ENCODE measurements at regions not wholly inside any gene's neighbourhood (a gene's known extent, or its start where the extent isn't known, plus 50 kb on each side); places are given as distances from the start of the nearest gene placed in this dataset.
"Not testable (repeated sequence)": the region's sequence is repeated elsewhere in the genome, so short reads cannot be mapped to it uniquely, and the experiment has no call there.

DNA sequence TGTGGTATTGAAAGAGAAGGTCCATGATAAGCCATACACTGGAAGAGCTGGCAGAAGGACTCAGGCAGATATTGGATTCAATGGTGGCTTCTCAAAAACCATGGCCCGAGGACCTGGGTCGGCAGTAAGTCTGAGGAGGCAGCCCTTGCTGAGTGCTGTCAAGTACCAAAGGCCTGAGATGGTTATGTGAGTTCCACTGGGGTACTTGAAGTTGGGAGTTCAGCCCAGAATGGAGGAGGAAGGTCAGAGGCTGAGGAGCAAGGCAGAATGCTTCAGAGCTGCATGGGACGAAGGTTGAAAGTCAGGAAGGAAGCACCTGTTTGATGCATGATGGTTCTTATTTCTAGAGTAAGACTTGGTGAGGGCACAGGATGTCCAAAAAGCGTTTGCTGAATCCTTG is 194.9 kb downstream of the DIRAS2 start:
- DNase-seq (ENCODE audit: low read depth, low spot score), result no peak

- DNase-seq (ENCODE audit: low read depth, low spot score), result no peak
Measured at GRCh38 chr9:90449213-90449925, 193.3 kb downstream of the DIRAS2 start.

DNA sequence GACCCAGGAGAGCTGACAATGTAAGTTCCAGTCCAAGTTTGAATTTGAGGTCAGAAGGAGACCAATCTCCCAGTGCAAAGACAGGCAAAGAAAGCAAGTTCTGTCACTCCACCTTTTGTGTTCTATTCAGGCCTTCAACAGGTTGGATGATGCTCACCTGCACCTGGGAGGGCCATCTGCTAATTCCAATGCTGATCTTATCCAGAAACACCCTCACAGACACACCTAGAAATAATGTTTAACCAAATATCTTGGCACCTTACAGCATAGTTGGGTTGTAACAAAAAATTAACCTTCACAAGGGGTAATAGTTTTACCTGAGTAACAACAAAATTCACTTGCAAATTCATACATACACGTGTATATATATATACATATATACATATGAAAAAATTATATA is 190.8 kb downstream of the DIRAS2 start:
- DNase-seq (ENCODE audit: low read depth, low spot score), result no peak

DNA sequence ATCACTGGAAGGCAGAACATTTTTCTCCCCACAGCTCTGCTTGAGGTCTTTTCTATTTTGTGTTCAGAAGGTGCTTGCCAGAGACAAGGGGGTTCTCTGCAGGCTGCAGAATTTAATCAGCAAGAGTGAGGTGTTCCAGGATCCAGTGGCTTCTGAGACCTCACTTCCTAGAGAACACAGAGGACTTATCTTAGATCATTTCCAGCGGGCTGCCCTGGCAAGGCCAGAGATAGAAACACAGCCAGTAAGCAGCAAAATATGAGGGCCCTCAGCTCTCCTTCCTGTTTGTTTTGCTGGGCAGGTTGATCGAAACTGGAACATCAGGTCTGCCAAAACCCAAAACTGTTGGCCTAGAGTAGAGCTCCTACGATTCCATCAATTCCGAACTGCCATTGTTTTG is 187.3 kb downstream of the DIRAS2 start:
- no peak for DNase-seq (ENCODE audit: low read depth, low spot score)

- DNase-seq (ENCODE audit: low read depth, low spot score), result no peak
Measured at GRCh38 chr9:90457386-90458190, 185.0 kb downstream of the DIRAS2 start.

DNA sequence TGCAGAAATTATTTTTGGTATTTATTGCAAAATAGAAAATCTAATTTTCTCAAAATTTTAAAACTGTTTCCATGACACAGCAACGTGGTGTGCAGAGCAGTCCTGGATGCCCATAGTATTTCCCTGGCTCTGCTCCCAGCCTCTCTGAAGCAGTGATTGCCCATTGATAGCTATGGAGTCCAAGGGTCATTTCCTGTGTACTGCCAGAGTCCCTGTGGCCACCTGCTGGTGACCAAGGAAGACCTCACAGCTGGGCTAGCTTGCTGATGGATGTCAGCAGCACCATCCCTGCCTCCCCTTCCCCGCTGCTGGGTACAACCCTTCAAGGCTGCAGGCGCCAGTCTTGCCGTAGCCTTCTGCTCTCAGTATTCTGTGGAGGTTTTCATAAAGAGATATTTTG is 184.1 kb downstream of the DIRAS2 start:
- no peak for DNase-seq (ENCODE audit: low read depth, low spot score)

GRCh38 chr9:90459321-90459720 is 183.3 kb downstream of the DIRAS2 start:
- no peak for DNase-seq (ENCODE audit: low read depth, low spot score)

- no peak for DNase-seq (ENCODE audit: low read depth, low spot score)
Measured at GRCh38 chr9:90460220-90460619, 182.4 kb downstream of the DIRAS2 start.

- no peak for DNase-seq (ENCODE audit: low read depth, low spot score)
Measured at GRCh38 chr9:90464978-90465377, 177.6 kb downstream of the DIRAS2 start.

DNA sequence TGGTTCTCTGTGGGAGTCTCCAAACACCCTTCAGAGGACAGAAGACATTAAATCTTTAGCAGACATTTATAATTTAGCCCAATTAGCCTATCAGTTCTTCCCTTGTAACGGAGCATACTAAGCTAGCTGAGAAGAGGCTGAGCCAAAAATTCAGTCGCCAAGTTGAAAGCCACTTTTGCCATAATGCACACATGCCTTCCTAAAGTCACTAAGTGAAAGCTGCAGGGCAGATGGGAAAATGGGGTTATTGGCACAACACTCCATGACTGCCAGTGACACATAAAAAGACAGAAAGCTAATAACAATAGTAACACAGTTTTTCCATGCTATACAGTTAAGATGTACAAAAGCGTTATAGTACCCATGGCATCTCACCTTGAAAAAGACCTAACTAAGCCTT is 176.2 kb downstream of the DIRAS2 start:
- DNase-seq (ENCODE audit: low read depth, low spot score), result no peak

DNA sequence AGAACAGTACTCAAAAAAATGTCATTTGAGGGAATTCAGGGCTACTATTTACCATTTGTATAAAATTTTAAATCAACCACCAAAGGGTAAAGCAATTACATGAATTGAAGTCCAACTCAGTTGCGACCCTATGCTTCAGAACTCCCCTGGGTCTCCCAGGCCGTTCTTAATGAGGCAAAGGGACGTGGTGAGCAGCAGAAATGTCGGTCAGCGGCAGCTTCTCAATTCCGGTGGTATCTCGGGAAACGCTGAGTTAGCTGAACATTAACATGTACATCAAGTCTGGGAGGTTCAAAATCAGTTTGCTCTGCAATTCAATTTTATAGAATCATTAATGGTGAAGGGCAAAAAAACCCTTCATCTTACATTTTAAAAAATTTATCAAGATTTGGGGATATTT is 173.2 kb downstream of the DIRAS2 start:
- DNase-seq (ENCODE audit: low read depth, low spot score), result no peak

- DNase-seq (ENCODE audit: low read depth, low spot score), result no peak
Measured at GRCh38 chr9:90469865-90470387, 172.7 kb downstream of the DIRAS2 start.

- no peak for DNase-seq (ENCODE audit: low read depth, low spot score)
Measured at GRCh38 chr9:90476058-90476457, 166.6 kb downstream of the DIRAS2 start.

GRCh38 chr9:90477535-90477934 is 165.1 kb downstream of the DIRAS2 start:
- no peak for DNase-seq (ENCODE audit: low read depth, low spot score)

DNA sequence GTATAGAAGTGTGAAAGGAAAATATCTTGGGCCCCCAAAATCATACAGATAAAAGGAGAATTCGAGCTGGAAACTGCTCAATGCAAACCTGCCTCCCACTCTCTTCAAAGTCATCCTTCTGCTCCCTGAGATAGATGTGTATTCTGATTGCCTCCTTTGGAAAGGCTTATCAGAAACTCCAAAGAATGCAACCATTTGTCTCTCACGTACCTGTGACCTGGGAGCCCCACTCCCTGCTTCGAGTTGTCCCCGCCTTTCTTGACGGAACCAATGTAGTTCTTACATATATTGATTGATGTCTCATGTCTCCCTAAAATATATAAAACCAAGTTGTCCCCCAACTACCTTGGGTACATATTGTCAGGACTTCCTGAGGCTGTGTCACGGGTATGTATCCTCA is 163.8 kb downstream of the DIRAS2 start:
- no peak for DNase-seq (ENCODE audit: low read depth, low spot score)

GRCh38 chr9:90485028-90485427 is 157.6 kb downstream of the DIRAS2 start:
- no peak for DNase-seq (ENCODE audit: low read depth, low spot score)

GRCh38 chr9:90489066-90489465 is 153.6 kb downstream of the DIRAS2 start:
- DNase-seq (ENCODE audit: low read depth, low spot score), result no peak

DNA sequence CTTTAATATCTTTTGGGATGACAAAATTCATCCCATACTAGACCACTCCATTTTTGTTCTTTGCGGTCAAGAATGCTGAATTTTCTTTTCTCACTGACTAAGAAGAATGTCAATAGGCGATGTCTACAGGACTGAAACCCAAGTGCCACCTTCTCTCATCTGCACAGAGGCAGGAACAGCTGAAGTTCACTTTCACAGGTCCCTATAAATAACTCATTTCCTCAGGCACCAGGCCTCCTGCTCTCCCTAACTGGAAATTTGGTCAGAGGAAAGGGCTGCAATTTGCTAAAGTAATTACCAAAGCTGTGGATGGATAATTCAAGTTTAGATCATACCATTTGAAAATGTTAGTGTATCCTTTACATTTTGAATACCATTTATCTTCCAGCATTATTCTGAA is 142.9 kb downstream of the DIRAS2 start:
- DNase-seq (ENCODE audit: low read depth, low spot score), result no peak

GRCh38 chr9:90502134-90502533 is 140.5 kb downstream of the DIRAS2 start:
- no peak for DNase-seq (ENCODE audit: low read depth, low spot score)

GRCh38 chr9:90504486-90504885 is 138.1 kb downstream of the DIRAS2 start:
- no peak for DNase-seq (ENCODE audit: low read depth, low spot score)

DNA sequence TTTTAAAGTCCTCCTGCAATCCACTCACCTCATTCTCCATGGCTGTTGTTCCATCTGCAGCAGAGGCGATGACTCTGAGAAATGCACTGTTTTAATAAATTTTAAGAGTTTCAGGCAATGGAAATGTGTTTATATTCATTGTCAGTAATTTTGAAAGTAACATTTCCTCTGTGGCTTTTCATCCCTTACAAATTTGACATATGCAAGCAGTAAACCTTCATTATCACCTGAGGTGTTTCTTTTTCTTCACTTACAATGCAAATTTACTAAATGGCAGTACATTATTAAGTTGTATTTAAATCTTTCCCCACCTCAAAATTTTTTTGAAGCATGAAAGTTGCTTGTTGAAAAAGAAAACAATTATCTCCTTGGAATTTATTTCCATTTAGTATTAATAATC is 136.9 kb downstream of the DIRAS2 start:
- no peak for DNase-seq (ENCODE audit: low read depth, low spot score)

- not testable (repeated sequence) for DNase-seq (ENCODE audit: low read depth, low spot score)
Measured at GRCh38 chr9:90506402-90506801, 136.2 kb downstream of the DIRAS2 start.

GRCh38 chr9:90507621-90508020 is 135.0 kb downstream of the DIRAS2 start:
- DNase-seq (ENCODE audit: low read depth, low spot score), result no peak
